ENCODE measurements at regions not wholly inside any gene's neighbourhood (a gene's known extent, or its start where the extent isn't known, plus 50 kb on each side); places are given as distances from the start of the nearest gene placed in this dataset.
"Not testable (repeated sequence)": the region's sequence is repeated elsewhere in the genome, so short reads cannot be mapped to it uniquely, and the experiment has no call there.

- Histone ChIP-seq H3K27ac (ENCODE audit: low read depth in 2 of 2, low read length in 2 of 2) (no peak overlapping the region), H3K9me3 (ENCODE audit: control insufficient read depth in 2 of 3, insufficient read depth in 1 of 3, low read length in 3 of 3) (no peaks in the 10 kb centered on the region), H3K4me1 (ENCODE audit: control insufficient read depth in 2 of 3, insufficient read depth in 2 of 3, low read depth in 1 of 3, low read length in 3 of 3) (no peaks in the 10 kb centered on the region), H3K4me3 (ENCODE audit: low read length in 3 of 3) (no peak overlapping the region), H3K9ac (ENCODE audit: low read length in 3 of 3) (no peak overlapping the region), H3K27me3 (ENCODE audit: control insufficient read depth, insufficient read depth, low read length) (no peaks in the 10 kb centered on the region), H3K36me3 (ENCODE audit: control insufficient read depth in 2 of 3, insufficient read depth in 3 of 3, low read length in 3 of 3) (no peaks in the 10 kb centered on the region)
- no peak for TF ChIP-seq CTCF (IDR thresholded peaks at IDR 0.05; ENCODE audit: borderline replicate concordance, extremely low read depth, insufficient read depth)
- intact Hi-C loops (cut with DNase I): no loop called here
- FAIRE-seq (peak; percentile 66), DNase-seq (no peak)
Measured at GRCh38 chr7:16089191-16089590, 332.1 kb downstream of the CRPPA start.

- Histone ChIP-seq H3K9me3 (ENCODE audit: control insufficient read depth in 2 of 3, insufficient read depth in 1 of 3, low read length in 3 of 3) (no peaks in the 10 kb centered on the region), H3K4me3 (ENCODE audit: low read length in 3 of 3) (no peak overlapping the region), H3K9ac (ENCODE audit: low read length in 3 of 3) (no peak overlapping the region), H3K36me3 (ENCODE audit: control insufficient read depth in 2 of 3, insufficient read depth in 3 of 3, low read length in 3 of 3) (no peaks in the 10 kb centered on the region), H3K27ac (ENCODE audit: low read depth in 2 of 2, low read length in 2 of 2) (no peak overlapping the region), H3K4me1 (ENCODE audit: control insufficient read depth in 2 of 3, insufficient read depth in 2 of 3, low read depth in 1 of 3, low read length in 3 of 3) (no peaks in the 10 kb centered on the region), H3K27me3 (ENCODE audit: control insufficient read depth, insufficient read depth, low read length) (no peaks in the 10 kb centered on the region)
- no peak for TF ChIP-seq CTCF (IDR thresholded peaks at IDR 0.05; ENCODE audit: borderline replicate concordance, extremely low read depth, insufficient read depth)
- intact Hi-C loops (cut with DNase I): no loop called here
- DNase-seq (no peak), FAIRE-seq (no peak)
Measured at GRCh38 chr7:16086743-16087142, 334.6 kb downstream of the CRPPA start.

GRCh38 chr7:16085780-16086179 lies 335.6 kb downstream of the CRPPA start:
- H3K27ac ChIP-seq (ENCODE audit: low read depth in 2 of 2, low read length in 2 of 2); H3K9me3 ChIP-seq (ENCODE audit: control insufficient read depth in 2 of 3, insufficient read depth in 1 of 3, low read length in 3 of 3); H3K4me1 ChIP-seq (ENCODE audit: control insufficient read depth in 2 of 3, insufficient read depth in 2 of 3, low read depth in 1 of 3, low read length in 3 of 3); H3K36me3 ChIP-seq (ENCODE audit: control insufficient read depth in 2 of 3, insufficient read depth in 3 of 3, low read length in 3 of 3); H3K27me3 ChIP-seq (ENCODE audit: control insufficient read depth, insufficient read depth, low read length); FAIRE-seq; DNase-seq; intact Hi-C loops (cut with DNase I); H3K9ac ChIP-seq (ENCODE audit: low read length in 3 of 3); H3K4me3 ChIP-seq (ENCODE audit: low read length in 3 of 3): not testable (repeated sequence)

GRCh38 chr7:16084875-16085274 lies 336.5 kb downstream of the CRPPA start:
- Histone ChIP-seq H3K27ac (ENCODE audit: low read depth in 2 of 2, low read length in 2 of 2) (no peak overlapping the region), H3K4me1 (ENCODE audit: control insufficient read depth in 2 of 3, insufficient read depth in 2 of 3, low read depth in 1 of 3, low read length in 3 of 3) (no peaks in the 10 kb centered on the region), H3K9me3 (ENCODE audit: control insufficient read depth in 2 of 3, insufficient read depth in 1 of 3, low read length in 3 of 3) (no peaks in the 10 kb centered on the region), H3K36me3 (ENCODE audit: control insufficient read depth in 2 of 3, insufficient read depth in 3 of 3, low read length in 3 of 3) (no peaks in the 10 kb centered on the region), H3K9ac (ENCODE audit: low read length in 3 of 3) (no peak overlapping the region), H3K27me3 (ENCODE audit: control insufficient read depth, insufficient read depth, low read length) (no peaks in the 10 kb centered on the region), H3K4me3 (ENCODE audit: low read length in 3 of 3) (no peak overlapping the region)
- intact Hi-C loops (cut with DNase I): no loop called here
- no peak for TF ChIP-seq CTCF (IDR thresholded peaks at IDR 0.05; ENCODE audit: borderline replicate concordance, extremely low read depth, insufficient read depth)
- DNase-seq: no peak
- FAIRE-seq: no peak

All from kidney (tissue), 13 donors.